ENCODE measurements at regions not wholly inside any gene's neighbourhood (a gene's known extent, or its start where the extent isn't known, plus 50 kb on each side); places are given as distances from the start of the nearest gene placed in this dataset.

DNA sequence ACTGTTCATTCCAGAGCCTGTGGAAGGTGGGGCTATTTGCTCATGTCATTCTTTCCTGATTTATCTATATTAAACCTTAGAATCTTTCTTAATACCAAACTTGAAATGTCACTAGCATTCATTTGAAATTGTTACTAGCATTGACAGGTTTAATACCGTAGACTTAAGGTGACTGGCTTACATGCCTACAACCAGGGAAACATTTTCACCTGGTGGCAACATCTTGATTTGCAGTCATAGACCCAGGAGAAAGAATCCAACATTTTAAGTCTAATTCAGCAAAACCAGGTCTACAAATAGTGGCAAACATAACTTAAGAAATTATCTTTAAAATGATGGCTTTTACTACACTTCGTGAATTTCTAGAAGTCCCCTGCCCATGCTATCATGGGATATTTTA, 353.7 kb downstream of the HTR7 start:
- DNase-seq, result no peak

GRCh38 chr10:90526721-90527120, 331.1 kb downstream of the HTR7 start:
- no peak for DNase-seq

DNA sequence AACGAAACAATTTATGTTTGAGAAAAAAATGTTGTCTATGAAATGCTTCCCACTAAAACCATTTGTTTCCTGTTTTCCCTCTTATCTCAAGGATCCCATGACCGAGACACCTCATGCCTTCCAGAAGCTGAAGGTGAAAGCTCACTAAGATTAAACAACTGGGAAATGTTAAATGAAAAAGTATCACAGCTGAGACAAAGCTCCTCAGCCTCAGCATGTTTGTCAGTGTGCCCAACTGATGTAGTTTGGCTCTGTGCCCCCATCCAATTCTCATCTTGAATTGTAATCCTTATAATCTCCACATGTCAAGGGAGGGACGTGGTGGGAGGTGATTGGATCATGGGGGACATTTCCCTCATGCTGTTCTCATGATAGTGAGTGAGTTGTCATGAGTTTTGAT, 327.3 kb downstream of the HTR7 start:
- DNase-seq, result no peak

- no peak for DNase-seq
These were observed 300.5 kb downstream of the HTR7 start for GRCh38 chr10:90557385-90557784.

DNA sequence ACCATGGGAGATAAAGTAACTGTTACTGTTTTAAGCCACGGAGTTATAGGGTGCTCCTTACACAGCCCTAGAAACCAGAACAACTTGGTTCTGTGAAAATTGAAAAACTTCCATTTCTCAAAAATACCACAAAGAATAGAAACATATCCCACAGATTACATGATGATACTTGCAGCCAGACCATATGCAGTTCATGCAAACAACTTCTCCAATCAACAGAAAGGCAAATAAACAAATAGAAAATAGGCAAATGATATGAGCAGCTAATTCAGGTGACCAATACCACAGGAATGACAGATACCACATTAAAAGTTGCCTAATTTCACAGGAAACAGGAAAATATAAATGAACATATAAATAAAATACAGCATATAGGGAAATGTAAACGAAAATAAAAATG, 297.5 kb downstream of the HTR7 start:
- DNase-seq, result no peak

DNA sequence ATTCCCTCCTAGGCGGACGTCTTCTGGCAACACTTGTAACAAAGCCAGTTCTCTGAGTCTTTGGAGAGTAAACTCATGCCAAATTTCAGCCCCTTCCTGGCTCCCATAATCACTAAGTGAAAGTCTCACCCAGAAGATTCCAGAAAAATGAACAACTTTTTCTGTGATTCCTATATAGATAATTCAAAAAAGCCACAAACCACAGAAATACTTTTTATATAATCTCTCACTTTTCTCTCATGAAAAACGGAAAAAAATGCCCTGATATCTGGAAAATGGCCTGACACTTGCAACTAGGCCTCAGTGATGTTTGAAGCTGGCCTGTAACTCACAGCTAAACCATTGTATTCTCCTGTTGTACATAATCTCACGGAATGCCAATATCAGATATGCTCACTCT, 296.2 kb downstream of the HTR7 start:
- no peak for DNase-seq

DNA sequence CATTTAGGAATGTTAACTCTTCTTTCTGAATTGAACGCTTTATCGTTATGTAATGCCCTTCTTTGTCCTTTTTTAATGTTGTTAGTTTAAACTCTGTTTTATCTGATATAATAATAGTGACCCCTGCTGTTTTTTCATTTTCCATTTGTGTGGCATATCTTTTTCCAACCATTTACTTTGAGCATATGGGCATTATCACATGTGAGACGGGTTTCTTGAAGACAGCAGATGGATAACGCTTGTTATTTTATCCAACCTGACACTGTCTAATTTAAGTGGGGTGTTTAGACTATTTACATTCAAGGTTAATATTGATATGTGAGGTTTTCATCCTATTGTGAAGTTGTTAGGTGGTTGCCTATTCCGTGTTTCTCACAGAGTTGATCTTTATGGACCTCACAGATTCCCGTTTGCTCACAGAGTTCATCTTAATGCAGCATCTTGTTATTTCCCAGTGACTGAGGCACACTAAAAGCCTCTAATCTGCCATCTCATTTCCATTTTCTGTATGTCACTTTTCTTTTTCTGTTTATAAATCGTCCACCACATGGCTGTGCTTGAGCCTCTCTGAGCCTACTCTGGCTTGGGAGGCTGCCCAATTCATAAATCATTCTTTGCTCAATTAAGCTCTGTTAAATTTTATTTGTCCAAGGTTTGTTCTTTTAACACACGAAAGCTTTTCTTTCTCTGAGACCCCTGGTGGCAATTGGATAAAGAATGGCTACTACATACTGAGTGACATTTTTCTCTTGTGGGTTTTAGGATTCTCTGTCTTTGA, 286.2 kb downstream of the HTR7 start:
- no peak for DNase-seq

DNA sequence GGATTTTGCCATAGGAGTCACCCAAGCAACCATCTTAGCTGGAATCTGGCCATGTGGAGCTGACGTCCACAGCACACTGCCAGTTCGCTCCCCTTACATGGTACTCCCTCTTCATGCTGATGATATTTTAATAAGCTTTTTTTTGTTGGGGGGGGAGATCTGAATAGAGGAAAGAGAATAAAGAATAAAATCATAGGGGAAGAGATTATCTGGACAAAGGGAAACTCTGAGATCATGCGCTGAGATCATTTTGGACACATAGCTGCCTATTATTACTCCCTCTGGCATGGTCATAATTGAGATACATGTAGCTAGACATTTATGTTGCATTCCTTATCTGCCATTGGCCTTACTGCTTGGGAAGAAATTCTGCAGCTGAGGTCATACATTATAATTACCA, 282.7 kb downstream of the HTR7 start:
- DNase-seq, result no peak

- DNase-seq, result no peak
These were observed 280.3 kb downstream of the HTR7 start for GRCh38 chr10:90577569-90577968.

DNA sequence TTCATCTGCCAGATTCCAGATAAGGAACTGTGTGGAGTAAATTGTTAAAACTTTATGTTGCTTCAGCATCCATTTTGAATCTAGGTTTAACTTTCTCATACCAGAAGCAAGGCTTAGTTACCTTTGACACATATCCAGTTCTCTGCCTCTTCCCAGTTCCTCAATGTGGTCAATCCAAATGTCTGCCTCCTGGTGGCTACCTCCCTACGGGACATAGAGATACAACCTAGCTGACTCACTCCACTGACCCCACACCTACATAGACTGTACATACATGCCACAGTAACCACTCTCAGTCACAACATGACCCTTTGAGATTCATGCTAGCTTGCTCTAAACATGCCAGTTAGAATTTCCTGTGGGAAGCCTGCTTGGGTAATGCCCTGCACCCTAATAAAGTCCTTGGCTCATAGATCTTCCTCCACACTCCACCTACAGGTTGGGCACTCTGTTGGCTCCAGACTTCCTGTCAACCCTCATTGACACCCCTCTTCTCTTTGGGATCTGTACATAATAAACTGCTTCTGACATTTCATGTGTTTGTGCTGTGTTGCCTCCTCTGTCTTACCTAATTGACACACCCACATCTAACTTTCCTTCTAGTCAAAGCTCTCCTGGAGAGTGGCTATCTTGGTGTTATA, 278.1 kb downstream of the HTR7 start:
- no peak for DNase-seq

DNA sequence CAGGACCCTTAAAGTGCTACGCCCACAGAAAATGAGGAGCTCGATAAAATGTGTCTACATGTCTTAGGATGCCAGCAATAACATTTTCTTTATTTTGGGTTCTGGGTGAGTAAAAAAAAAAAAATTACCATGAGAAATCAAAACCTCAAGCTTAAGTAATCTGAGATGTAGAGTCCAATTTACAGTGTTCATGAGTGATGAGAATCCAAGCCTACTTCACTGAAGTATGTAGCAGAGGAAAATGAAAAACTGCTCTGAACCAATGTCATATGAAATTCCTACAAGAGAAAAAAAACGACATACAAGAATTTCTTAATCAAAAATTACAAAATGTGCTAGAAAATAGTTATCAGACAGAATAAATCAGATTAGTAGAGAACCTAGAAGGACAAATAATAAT, 274.4 kb downstream of the HTR7 start:
- DNase-seq, result no peak

GRCh38 chr10:90587081-90587491, 270.8 kb downstream of the HTR7 start:
- no peak for DNase-seq

- no peak for DNase-seq
These were observed 270.3 kb downstream of the HTR7 start for GRCh38 chr10:90587561-90587960.

GRCh38 chr10:90588222-90588621, 269.6 kb downstream of the HTR7 start:
- no peak for DNase-seq

DNA sequence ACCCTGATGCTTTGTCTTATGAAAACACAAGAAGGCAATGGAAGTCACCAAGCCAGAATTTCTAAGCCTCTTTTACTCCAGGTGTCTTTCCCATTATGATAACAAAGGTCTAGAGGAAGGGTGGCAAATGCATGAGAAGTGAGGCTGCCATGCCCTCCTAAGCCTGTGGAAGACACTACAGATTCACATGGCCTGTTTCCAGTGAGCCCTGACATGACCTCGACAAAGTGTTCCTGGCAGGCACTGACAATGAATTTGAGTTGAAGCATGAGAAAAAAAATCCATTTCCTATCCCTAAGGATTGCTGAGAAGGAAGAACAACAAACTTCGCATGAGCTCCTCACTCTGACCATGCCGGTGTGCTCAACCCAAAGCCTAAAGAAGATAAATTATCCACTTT, 268.0 kb downstream of the HTR7 start:
- DNase-seq, result no peak

DNA sequence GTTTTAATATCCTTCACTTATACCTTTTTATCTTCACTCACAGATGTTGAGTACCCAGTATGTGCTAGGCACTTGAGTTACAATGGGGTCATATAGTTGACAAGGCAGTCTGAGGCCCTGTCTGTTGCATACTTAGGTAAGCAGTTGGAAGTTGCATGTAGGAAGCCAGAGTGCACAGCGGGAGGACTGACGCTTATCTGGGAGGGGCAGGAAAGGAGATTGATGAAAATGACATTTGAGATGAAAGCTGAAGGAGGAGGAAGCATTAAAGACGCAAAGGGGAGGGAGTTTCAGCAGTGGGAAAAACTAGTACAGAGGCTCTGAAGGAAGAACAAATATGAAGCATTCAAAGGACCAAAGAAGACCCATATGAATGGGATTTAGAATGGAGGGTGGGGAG, 266.2 kb downstream of the HTR7 start:
- DNase-seq, result no peak

DNA sequence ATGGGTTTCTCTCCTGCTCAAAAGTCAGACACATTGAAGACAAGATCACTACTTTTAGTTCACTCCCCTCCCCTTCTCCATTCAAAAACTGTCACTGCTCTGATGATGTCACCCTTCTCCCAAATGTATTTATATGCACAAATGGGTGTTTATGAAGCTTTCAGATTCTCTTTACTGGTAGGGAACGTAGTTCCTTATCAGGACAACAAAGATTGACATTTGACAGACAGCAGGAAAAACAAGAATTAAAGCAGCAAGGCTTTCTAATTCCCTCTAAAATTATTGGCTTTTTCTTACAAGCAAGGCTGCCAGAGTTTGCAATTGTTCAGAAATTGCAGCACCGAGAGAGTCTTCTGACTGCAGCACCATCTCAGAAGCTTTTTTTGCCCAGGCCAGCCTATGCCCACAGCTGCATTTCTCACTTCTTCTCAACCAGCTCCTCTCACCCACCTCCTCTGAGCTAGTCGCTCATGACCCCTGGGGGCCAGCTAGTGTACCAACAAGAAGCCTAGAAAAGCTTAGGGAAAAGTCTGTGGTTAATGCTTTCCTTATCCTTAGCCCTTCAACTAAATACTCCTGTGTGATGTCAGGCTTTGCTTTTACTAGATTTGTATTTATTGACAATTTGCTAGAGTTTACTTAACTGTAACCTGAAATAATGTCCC, 265.1 kb downstream of the HTR7 start:
- peak; percentile 12 for DNase-seq

DNA sequence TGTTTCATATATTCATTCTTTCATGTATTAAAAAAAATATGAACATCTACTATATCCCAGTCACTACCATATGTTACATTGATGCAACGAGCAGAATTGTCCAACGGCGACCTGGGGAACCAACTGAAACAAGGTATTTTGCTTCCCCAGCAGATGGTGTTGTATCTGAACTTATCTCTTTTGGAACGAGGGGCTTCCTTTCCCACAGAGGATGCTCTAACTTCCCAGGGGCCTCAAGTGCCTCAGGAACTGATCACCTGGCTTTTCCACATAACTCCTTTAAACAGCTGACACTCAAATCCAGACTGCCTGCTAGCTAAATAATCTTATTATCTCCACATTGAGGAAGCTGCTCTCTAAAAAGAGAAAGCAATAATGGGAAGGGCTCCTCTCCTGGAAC, 259.3 kb downstream of the HTR7 start:
- DNase-seq, result no peak

GRCh38 chr10:90602862-90603610, 254.8 kb downstream of the HTR7 start:
- DNase-seq, result no peak

DNA sequence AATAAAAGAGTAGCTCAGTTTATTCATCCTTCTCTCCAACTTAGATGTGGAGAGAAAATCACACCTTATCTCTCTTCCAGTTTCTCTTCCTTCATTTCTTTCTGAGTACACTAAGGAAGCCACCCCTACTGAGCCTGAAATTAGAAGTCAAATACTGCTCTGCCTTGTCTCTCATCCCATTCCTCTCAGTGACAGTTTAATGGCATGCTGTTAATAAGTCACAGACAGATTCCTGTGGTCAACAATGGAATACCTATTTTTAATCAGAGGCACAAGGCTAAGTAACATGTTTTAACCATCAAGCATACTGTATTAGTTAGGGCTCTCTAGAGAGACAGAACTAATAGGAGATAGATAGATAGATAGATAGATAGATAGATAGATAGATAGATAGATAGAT, 253.2 kb downstream of the HTR7 start:
- DNase-seq, result no peak

- DNase-seq, result no peak
These were observed 252.3 kb downstream of the HTR7 start for GRCh38 chr10:90605506-90605905.

GRCh38 chr10:90612276-90612675, 245.6 kb downstream of the HTR7 start:
- DNase-seq, result no peak

DNA sequence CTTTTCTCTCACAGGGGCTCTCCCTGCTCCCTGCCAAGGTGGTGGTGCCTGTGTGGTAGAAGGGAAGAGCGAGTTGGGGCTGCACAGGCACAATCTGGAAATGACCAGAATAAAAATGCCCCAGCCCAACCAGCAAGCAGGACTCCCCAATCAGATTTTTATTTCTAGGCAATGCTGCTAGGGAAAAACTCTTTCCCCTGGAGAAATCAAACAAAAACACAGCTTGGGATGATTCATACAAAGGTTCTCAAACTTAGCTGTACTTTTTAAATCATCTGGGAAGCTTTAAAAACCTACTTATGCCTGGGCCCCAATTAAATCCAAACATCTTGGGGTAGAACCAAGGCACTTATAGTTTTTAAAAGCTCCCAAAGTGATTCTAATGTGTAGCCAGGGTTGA, 243.2 kb downstream of the HTR7 start:
- no peak for DNase-seq

- no peak for DNase-seq
These were observed 236.3 kb downstream of the HTR7 start for GRCh38 chr10:90621577-90621976.

Data from NCI-H2029 (cell line).